ENCODE measurements at regions not wholly inside any gene's neighbourhood (a gene's known extent, or its start where the extent isn't known, plus 50 kb on each side); places are given as distances from the start of the nearest gene placed in this dataset.

DNA sequence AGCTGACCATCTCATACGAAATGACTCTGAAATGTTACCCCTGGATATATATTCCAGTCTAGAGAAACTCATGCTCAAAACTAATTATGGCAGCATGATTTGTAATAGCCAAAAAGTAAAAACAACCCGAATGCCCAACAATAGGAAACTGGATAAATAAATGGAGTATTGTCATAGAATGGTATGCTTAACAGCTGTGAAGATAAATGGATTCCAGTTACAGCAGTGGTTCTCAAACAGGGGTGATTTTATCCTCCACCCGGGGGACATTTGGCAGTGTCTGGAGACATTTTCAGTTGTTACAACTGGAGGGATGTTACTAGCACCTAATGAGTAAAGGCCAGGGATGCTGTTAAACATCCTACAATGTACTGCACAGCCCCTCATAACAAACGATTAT, 52.3 kb upstream of the PIAS1 start:
- TF ChIP-seq, protein P1, sequence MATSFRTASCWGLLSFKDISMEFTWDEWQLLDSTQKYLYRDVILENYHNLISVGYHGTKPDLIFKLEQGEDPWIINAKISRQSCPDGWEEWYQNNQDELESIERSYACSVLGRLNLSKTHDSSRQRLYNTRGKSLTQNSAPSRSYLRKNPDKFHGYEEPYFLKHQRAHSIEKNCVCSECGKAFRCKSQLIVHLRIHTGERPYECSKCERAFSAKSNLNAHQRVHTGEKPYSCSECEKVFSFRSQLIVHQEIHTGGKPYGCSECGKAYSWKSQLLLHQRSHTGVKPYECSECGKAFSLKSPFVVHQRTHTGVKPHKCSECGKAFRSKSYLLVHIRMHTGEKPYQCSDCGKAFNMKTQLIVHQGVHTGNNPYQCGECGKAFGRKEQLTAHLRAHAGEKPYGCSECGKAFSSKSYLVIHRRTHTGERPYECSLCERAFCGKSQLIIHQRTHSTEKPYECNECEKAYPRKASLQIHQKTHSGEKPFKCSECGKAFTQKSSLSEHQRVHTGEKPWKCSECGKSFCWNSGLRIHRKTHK (tag by site-specific recombination; IDR thresholded peaks at IDR 0.05) = no peak
- TF ChIP-seq ZNF404 (tag by site-specific recombination; IDR thresholded peaks at IDR 0.05) (no peak), ZNF433 (tag by site-specific recombination; IDR thresholded peaks at IDR 0.05; ENCODE audit: low read depth) (no peak), ZNF558 (tag by site-specific recombination; IDR thresholded peaks at IDR 0.05) (no peak), ZNF571 (tag by site-specific recombination; IDR thresholded peaks at IDR 0.05) (no peak), ZNF416 (tag by site-specific recombination; IDR thresholded peaks at IDR 0.05) (no peak), YY1 (tag by site-specific recombination; IDR thresholded peaks at IDR 0.05) (no peak)
- TF ChIP-seq, protein P2, sequence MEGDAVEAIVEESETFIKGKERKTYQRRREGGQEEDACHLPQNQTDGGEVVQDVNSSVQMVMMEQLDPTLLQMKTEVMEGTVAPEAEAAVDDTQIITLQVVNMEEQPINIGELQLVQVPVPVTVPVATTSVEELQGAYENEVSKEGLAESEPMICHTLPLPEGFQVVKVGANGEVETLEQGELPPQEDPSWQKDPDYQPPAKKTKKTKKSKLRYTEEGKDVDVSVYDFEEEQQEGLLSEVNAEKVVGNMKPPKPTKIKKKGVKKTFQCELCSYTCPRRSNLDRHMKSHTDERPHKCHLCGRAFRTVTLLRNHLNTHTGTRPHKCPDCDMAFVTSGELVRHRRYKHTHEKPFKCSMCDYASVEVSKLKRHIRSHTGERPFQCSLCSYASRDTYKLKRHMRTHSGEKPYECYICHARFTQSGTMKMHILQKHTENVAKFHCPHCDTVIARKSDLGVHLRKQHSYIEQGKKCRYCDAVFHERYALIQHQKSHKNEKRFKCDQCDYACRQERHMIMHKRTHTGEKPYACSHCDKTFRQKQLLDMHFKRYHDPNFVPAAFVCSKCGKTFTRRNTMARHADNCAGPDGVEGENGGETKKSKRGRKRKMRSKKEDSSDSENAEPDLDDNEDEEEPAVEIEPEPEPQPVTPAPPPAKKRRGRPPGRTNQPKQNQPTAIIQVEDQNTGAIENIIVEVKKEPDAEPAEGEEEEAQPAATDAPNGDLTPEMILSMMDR (tag by site-specific recombination; IDR thresholded peaks at IDR 0.05) = no peak
- TF ChIP-seq, protein P3, sequence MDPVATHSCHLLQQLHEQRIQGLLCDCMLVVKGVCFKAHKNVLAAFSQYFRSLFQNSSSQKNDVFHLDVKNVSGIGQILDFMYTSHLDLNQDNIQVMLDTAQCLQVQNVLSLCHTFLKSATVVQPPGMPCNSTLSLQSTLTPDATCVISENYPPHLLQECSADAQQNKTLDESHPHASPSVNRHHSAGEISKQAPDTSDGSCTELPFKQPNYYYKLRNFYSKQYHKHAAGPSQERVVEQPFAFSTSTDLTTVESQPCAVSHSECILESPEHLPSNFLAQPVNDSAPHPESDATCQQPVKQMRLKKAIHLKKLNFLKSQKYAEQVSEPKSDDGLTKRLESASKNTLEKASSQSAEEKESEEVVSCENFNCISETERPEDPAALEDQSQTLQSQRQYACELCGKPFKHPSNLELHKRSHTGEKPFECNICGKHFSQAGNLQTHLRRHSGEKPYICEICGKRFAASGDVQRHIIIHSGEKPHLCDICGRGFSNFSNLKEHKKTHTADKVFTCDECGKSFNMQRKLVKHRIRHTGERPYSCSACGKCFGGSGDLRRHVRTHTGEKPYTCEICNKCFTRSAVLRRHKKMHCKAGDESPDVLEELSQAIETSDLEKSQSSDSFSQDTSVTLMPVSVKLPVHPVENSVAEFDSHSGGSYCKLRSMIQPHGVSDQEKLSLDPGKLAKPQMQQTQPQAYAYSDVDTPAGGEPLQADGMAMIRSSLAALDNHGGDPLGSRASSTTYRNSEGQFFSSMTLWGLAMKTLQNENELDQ (tag by site-specific recombination; IDR thresholded peaks at IDR 0.05; ENCODE audit: low read depth) = no peak

Data from HEK293 (cell line).